ENCODE measurements at regions not wholly inside any gene's neighbourhood (a gene's known extent, or its start where the extent isn't known, plus 50 kb on each side); places are given as distances from the start of the nearest gene placed in this dataset.

DNA sequence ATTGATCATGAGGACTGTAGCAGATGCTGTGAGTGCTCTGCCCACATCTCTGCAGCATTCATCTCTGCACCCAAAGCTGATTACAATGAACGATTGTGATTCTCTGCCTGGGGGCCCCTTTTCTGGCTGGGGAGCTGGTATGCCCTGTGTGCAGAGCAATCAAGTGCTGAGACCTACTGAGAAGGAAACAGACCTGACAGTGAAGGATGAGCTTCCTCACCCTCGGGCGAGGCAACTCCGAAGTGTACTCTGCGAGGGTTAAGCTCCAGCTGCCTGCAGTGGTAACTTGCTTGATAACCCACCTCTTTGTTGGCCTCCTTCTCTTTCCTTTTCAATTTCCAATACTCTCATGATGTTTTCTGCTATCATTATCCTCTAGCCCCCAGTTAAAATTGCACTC lies 56.0 kb upstream of the ADRA1D start:
- TF ChIP-seq, protein P1, sequence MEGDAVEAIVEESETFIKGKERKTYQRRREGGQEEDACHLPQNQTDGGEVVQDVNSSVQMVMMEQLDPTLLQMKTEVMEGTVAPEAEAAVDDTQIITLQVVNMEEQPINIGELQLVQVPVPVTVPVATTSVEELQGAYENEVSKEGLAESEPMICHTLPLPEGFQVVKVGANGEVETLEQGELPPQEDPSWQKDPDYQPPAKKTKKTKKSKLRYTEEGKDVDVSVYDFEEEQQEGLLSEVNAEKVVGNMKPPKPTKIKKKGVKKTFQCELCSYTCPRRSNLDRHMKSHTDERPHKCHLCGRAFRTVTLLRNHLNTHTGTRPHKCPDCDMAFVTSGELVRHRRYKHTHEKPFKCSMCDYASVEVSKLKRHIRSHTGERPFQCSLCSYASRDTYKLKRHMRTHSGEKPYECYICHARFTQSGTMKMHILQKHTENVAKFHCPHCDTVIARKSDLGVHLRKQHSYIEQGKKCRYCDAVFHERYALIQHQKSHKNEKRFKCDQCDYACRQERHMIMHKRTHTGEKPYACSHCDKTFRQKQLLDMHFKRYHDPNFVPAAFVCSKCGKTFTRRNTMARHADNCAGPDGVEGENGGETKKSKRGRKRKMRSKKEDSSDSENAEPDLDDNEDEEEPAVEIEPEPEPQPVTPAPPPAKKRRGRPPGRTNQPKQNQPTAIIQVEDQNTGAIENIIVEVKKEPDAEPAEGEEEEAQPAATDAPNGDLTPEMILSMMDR (IDR thresholded peaks at IDR 0.05; ENCODE audit: control extremely low read depth, extremely low read depth, low read depth, missing control alignments), result no peak
- DNase-seq (ENCODE audit: extremely low spot score), result no peak
- CTCF ChIA-PET, result interaction anchor here (1.2 kb wide), 1 partner anchor 8 kb away, joined by 3 read pairs; no protein-coding TSS in a partner anchor
- POLR2A ChIA-PET, result no interaction called here

DNA sequence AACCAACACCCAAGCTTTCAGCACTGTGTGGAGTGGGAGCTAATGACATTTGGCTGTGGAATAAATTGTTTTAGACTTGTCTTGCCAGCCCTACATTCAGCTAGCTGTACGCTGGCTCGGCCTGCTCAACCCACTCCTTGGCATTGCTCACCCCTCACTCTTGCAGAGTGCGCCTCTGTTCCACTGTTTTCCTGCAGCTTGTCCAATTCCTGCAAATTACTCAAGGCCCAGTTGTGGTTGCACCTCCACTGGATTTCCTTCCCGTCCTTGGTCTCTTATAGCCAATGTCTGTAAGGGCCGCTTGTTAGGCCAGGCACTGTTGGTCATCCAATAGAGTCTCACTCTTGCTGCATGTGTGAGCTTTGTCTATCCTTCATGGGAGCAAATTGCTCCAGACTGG lies 55.5 kb upstream of the ADRA1D start:
- CTCF ChIA-PET, result interaction anchor here (1.2 kb wide), 1 partner anchor 9 kb away, joined by 3 read pairs; no protein-coding TSS in a partner anchor
- no peak for DNase-seq (ENCODE audit: extremely low spot score)
- POLR2A ChIA-PET, result no interaction called here
- TF ChIP-seq, protein P1 (IDR thresholded peaks at IDR 0.05; ENCODE audit: control extremely low read depth, extremely low read depth, low read depth, missing control alignments), result no peak

DNA sequence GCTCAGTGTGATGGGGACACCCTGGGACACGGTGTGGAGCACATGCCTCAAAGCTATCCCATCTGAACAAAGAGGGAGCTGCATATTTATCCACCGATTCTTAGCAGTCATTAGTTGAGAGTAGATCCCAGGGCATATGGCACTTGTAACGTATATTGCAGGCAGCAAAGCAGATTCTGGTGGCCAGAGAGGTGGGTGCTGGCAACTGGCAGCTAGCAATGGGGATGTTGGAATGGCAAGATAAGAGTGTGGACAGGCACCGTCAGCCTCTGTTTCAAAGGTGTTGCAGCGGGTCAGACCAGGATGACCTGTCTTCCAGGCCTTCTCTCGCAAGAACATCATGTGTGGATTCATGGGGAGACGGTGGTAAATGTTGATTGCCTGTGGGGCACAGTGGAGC lies 54.0 kb upstream of the ADRA1D start:
- no peak for DNase-seq (ENCODE audit: extremely low spot score)
- CTCF ChIA-PET, result no interaction called here
- TF ChIP-seq, protein P1 (IDR thresholded peaks at IDR 0.05; ENCODE audit: control extremely low read depth, extremely low read depth, low read depth, missing control alignments), result no peak
- POLR2A ChIA-PET, result no interaction called here

DNA sequence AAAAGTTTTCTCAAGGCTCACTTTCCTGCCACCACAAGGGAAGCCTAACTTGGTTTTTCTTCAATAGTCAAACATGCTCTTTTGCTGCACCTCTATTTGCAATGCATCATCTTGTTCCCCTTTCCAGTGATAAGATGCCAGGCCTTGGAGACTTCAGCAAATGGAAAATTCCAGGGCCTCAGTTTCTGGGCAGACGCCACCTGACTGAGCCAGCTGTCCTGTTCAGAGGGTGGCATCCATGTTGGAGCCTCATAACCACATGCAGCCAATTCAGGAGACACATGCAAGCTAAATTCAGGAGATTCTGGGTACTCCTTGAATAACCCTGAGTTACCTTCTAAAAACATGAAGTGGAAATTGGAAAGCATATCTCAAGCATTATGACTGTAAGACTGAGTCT lies 51.8 kb upstream of the ADRA1D start:
- POLR2A ChIA-PET, result no interaction called here
- CTCF ChIA-PET, result interaction anchor here (1.3 to 2.5 kb wide), 2 partner anchors 17 to 32 kb away, joined by 3 to 7 read pairs; no protein-coding TSS in a partner anchor
- TF ChIP-seq, protein P1 (IDR thresholded peaks at IDR 0.05; ENCODE audit: control extremely low read depth, extremely low read depth, low read depth, missing control alignments), result no peak

DNA sequence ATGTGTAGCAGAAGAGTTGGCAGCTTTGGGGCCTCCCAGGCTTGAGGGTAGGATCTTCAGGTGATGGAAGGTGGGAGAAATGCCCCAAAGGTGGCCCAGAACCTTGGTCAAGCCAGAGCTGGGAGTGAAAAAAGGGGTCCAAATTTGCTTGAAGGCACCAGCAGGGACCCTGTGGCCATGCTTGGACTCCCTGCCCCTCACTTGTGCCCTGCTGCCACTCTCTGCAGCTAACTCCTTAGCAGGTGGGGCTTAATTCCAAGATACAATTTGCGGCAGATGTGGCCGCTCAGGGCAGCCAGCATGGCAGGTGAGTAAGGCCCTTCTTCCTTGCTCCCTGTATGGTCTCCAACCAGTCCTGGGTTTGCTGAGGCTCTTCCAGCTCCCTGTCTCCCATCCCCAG lies 51.3 kb upstream of the ADRA1D start:
- POLR2A ChIA-PET, result no interaction called here
- DNase-seq (ENCODE audit: extremely low spot score), result no peak
- TF ChIP-seq, protein P1 (IDR thresholded peaks at IDR 0.05; ENCODE audit: control extremely low read depth, extremely low read depth, low read depth, missing control alignments), result no peak
- CTCF ChIA-PET, result interaction anchor here (1.3 to 2.5 kb wide), 2 partner anchors 18 to 31 kb away, joined by 3 to 7 read pairs; no protein-coding TSS in a partner anchor

More for the DNA sequence above, 51.8 kb upstream of the ADRA1D start:
- DNase-seq (ENCODE audit: extremely low spot score), result no peak

DNA sequence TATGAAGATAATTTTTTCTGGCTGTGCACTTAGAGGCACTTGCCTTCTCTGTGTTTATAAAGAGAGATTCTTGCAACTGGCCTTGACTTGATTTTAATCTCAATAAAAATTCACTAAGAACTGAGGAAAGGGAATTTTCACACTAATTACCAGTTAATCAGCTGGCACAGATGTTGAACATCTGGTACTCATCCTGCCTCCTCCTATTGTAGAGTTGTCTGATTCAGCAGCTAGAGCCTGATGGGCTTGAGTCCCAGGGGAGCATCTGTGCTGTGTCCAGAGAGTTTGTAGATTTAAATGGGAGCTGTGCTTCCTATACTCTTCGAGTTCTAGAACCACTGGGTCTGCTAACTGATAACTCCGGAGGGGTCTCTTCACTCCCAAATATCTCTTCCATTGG lies 50.7 kb upstream of the ADRA1D start:
- TF ChIP-seq, protein P1 (IDR thresholded peaks at IDR 0.05; ENCODE audit: control extremely low read depth, extremely low read depth, low read depth, missing control alignments), result no peak
- CTCF ChIA-PET, result interaction anchor here (2.5 kb wide), 1 partner anchor 18 kb away, joined by 7 read pairs; no protein-coding TSS in a partner anchor
- POLR2A ChIA-PET, result no interaction called here
- DNase-seq (ENCODE audit: extremely low spot score), result no peak

Data from GM10248 (cell line).